NT2/D1 (cell line): ENCODE measurements at regions not wholly inside any gene's neighbourhood (a gene's known extent, or its start where the extent isn't known, plus 50 kb on each side); places are given as distances from the start of the nearest gene placed in this dataset.

ENCODE experiments used
- YY1 ChIP-seq: IDR thresholded peaks from 2 replicates; pipeline ENCODE4 v1.6.1; 2011; ENCODE audit not compliant: insufficient read length, insufficient read depth
- ZNF274 ChIP-seq: IDR thresholded peaks from 2 replicates; pipeline ENCODE4 v1.6.1; 2011; ENCODE audit warnings: mild to moderate bottlenecking, low read depth, low read length

DNA sequence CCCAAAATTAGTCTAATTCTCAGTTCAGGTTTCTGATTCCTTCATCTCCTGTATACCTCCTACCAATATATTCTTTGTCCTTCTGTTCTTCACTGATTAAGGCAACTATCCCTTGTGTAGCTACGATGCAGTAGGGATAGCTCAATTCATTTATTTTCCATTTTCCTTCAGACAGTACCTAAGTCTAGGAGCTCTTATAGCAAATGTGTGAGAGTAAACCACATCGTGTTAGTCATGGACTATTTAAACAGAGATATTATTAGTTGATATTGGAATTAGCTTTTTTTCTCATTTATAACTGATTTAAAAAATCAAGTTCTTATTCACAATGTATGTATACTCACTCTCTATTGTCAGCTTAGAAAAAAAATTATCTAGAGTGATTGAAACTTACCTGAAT is 900.0 kb downstream of the JRKL start:
- TF ChIP-seq YY1 (no peak), ZNF274 (no peak)
